Astrocyte of the spinal cord (primary cell): ENCODE measurements at regions not wholly inside any gene's neighbourhood (a gene's known extent, or its start where the extent isn't known, plus 50 kb on each side); places are given as distances from the start of the nearest gene placed in this dataset.

Experiments used
- DNase-seq: peaks from one replicate; pipeline ENCODE4 v3.0.0; 2011; ENCODE audit warnings: low read depth, low spot score
- H3K4me3 ChIP-seq: 2 replicates; pipeline ENCODE4 v1.5.1; 2011; ENCODE audit warnings: low read depth, mild to moderate bottlenecking, low read length, moderate library complexity
- CTCF ChIP-seq: IDR thresholded peaks from 2 replicates; pipeline ENCODE4 v1.5.1; 2012; ENCODE audit warnings: low read depth, mild to moderate bottlenecking, low read length, inconsistent platforms
- in situ Hi-C: cut with HindIII; loops from 2 replicates; pipeline ENCODE4 v1.10.0; 2017; ENCODE audit warnings: low sequenced_read_pairs

DNA sequence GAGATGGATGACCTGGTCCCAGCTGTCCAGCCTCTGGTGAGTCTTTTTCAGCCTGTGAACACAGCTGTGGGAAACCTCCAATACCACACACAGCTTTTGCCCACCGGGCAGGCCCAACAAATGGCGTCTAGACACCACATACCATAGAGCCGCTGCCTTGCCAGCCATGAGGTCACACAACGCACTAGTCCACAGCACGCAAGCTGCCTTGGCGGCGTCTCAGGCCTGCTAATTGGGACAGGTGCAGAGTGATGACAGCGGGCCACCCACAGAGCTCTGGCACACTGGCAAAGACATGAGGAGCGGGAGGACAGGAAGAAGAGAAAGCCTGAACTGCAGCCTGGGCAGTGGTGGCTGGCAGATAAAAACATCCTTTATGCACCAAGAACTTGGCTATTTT, 125.5 kb downstream of the ADAMTS1 start:
- in situ Hi-C loops: no loop called here
- no peak for TF ChIP-seq CTCF
- H3K4me3 ChIP-seq: no peak overlapping the region
- DNase-seq: peak; percentile 27

- DNase-seq: peak; percentile 44
- no peak overlapping the region for H3K4me3 ChIP-seq
- TF ChIP-seq CTCF: peak; percentile 31
- in situ Hi-C loops: no loop called here
Observed at GRCh38 chr21:26717146-26717739, 128.0 kb downstream of the ADAMTS1 start.

DNA sequence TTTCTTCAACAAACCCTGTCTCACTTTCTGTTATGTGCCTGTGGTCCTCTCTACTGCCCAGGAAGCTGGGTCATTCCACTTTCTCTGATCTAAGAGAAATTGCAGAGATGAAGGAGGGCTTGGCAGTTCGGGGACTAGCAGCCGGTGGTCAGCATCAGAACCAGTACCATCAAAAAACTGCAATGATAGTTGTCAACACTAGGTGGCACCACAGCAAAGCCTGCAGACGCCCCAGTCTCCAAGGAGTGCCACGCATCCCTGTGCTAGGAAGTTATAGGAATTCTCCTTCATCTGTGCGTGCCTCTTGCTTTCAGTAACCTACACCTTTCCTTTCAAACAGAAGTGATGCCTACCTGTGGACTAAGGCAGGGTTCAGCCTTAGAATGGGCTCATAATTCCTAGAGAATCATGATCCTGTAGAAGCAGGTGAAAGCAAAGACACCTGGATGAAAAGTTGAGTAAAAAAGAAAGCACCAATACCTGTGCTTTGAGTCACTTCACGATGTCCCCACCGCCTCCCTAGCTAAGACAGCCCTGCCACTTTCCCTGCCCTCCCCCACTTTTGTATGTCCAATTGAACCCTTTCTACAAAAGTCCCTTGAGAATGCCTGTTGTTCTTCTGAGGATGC, 129.2 kb downstream of the ADAMTS1 start:
- H3K4me3 ChIP-seq: no peak overlapping the region
- in situ Hi-C loops: no loop called here
- DNase-seq: peak; percentile 31
- TF ChIP-seq CTCF: peak; percentile 90

- no peak for DNase-seq
- no peak for TF ChIP-seq CTCF
- in situ Hi-C loops: no loop called here
- H3K4me3 ChIP-seq: no peak overlapping the region
Observed at GRCh38 chr21:26715116-26715515, 130.1 kb downstream of the ADAMTS1 start.

- no peak for TF ChIP-seq CTCF
- in situ Hi-C loops: no loop called here
- no peak for DNase-seq
- H3K4me3 ChIP-seq: no peak overlapping the region
Observed at GRCh38 chr21:26710155-26710554, 135.1 kb downstream of the ADAMTS1 start.

DNA sequence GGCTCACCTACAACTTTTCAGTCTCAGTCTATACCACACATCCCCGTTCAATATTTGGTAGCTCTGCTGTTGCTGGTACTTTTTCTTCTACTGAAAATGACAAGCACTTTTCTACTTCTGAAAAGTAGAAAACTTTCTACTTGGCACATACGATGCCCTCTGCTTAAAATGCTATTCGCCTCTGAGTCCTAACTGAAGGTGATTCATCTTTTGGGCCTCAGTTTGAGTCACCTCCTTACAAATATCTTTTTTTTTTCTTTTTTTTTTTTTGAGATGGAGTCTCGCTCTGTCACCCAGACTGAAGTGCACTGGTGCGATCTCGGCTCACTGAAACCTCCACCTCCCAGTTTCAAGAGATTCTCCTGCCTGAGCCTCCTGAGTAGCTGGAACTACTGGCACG, 136.0 kb upstream of the CYYR1 start:
- no peak for DNase-seq
- no peak for TF ChIP-seq CTCF
- in situ Hi-C loops: no loop called here
- H3K4me3 ChIP-seq: no peak overlapping the region
